KMS-11 (cell line): ENCODE measurements at regions not wholly inside any gene's neighbourhood (a gene's known extent, or its start where the extent isn't known, plus 50 kb on each side); places are given as distances from the start of the nearest gene placed in this dataset.

Experiments used
- H2AFZ ChIP-seq: fragments of 200-600 bp; sonication (generic); 2 replicates; pipeline ENCODE4 v1.6.1; 2016; ENCODE audit warnings: antibody characterized with exemption, mixed run types, low read depth
- H3K27ac ChIP-seq: fragments of 200-600 bp; sonication (generic); 2 replicates; pipeline ENCODE4 v1.6.1; 2016; ENCODE audit warnings: mild to moderate bottlenecking, mixed run types
- H3K27me3 ChIP-seq: fragments of 200-600 bp; sonication (generic); 2 replicates; pipeline ENCODE4 v1.6.1; 2017; ENCODE audit warnings: mild to moderate bottlenecking, low read depth, mixed run types, moderate library complexity; ENCODE audit not compliant: insufficient read depth
- H3K36me3 ChIP-seq: fragments of 200-600 bp; sonication (generic); 2 replicates; pipeline ENCODE4 v1.6.1; 2017; ENCODE audit warnings: mild to moderate bottlenecking, mixed run types; ENCODE audit not compliant: insufficient read depth
- H3K4me1 ChIP-seq: fragments of 200-600 bp; sonication (generic); 2 replicates; pipeline ENCODE4 v1.6.1; 2016; ENCODE audit warnings: mild to moderate bottlenecking, low read depth, mixed run types; ENCODE audit not compliant: poor library complexity, severe bottlenecking
- H3K4me2 ChIP-seq: fragments of 200-600 bp; sonication (generic); 2 replicates; pipeline ENCODE4 v1.7.0; 2016; ENCODE audit warnings: mild to moderate bottlenecking, mixed run types
- H3K4me3 ChIP-seq: fragments of 200-600 bp; sonication (generic); IDR thresholded peaks from 2 replicates; pipeline ENCODE4 v1.6.1; 2017; ENCODE audit warnings: low read depth, low read length, mixed read lengths; ENCODE audit not compliant: insufficient read depth
- H3K79me2 ChIP-seq: fragments of 200-600 bp; sonication (generic); 2 replicates; pipeline ENCODE4 v1.6.1; 2016; ENCODE audit warnings: low read depth, mixed run types; ENCODE audit not compliant: insufficient read depth
- H3K9ac ChIP-seq: fragments of 200-600 bp; sonication (generic); 2 replicates; pipeline ENCODE4 v1.6.1; 2016; ENCODE audit warnings: mild to moderate bottlenecking, mixed run types
- H4K20me1 ChIP-seq: fragments of 200-600 bp; sonication (generic); 2 replicates; pipeline ENCODE4 v1.6.1; 2016; ENCODE audit warnings: mild to moderate bottlenecking, mixed run types; ENCODE audit not compliant: insufficient read depth
- TF ChIP-seq, protein P1 (sequence below): fragments of 200-600 bp; sonication (generic); conservative IDR thresholded peaks from 2 replicates; pipeline ENCODE4 v1.6.1; 2017; ENCODE audit warnings: low read depth, mild to moderate bottlenecking, antibody characterized with exemption, low read length, moderate library complexity, mixed read lengths

DNA sequence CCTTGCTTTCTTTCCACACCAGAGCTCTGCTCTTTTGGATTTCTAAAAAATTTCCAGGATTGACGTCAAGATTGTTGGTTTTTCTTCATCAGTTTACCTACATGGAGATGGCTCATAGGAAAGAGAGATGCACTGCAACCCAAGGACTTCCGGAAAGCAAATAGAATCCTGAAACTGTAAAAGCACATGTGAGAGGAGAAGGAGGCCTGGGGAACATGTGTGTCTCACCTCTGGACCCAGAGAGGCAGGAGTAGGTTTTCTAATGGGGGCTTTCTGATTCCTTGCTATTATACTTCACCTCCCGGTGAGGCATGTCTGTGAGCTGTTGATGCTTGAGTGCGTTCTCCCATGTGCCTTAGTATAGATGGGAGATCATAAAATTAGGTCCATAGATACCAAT lies 362.8 kb downstream of the DCDC2C start:
- Histone ChIP-seq H3K4me3 (no peak overlapping the region), H3K27me3 (no peaks in the 10 kb centered on the region), H3K4me2 (no peak overlapping the region), H3K79me2 (no peaks in the 10 kb centered on the region), H3K27ac (no peak overlapping the region), H4K20me1 (no peaks in the 10 kb centered on the region), H3K4me1 (no peaks in the 10 kb centered on the region), H3K36me3 (no peaks in the 10 kb centered on the region), H2AFZ (no peak overlapping the region), H3K9ac (no peak overlapping the region)
- TF ChIP-seq, protein P1, sequence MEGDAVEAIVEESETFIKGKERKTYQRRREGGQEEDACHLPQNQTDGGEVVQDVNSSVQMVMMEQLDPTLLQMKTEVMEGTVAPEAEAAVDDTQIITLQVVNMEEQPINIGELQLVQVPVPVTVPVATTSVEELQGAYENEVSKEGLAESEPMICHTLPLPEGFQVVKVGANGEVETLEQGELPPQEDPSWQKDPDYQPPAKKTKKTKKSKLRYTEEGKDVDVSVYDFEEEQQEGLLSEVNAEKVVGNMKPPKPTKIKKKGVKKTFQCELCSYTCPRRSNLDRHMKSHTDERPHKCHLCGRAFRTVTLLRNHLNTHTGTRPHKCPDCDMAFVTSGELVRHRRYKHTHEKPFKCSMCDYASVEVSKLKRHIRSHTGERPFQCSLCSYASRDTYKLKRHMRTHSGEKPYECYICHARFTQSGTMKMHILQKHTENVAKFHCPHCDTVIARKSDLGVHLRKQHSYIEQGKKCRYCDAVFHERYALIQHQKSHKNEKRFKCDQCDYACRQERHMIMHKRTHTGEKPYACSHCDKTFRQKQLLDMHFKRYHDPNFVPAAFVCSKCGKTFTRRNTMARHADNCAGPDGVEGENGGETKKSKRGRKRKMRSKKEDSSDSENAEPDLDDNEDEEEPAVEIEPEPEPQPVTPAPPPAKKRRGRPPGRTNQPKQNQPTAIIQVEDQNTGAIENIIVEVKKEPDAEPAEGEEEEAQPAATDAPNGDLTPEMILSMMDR = no peak

DNA sequence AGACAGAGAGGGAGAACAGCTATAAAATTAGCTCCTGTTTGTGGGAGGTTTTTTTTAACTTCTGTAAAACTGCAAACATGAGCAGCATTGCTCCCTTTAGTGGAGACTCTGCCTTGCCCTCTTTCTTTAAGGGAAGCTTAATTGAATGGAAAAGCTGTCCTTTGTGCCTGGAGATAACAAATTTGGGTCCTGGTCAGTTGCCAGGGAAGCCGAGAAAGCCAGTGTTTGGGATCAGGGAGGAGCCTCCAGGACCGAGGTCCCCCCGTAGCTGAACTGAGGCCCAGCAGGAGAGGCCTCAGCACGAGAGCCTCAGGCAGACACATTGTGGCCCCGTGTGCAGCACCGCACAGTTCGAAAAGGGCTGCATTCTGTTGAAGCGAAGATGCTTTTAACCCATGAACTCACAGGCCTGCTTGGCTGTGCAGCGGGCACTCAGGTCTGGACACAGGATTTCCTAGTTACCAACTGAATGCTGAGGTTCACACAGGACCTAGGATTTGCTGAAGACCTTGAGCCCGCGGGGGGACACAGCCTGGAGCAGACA lies 369.7 kb downstream of the DCDC2C start:
- H2AFZ ChIP-seq = no peak overlapping the region
- no peaks in the 10 kb centered on the region for H4K20me1 ChIP-seq
- H3K9ac ChIP-seq = no peak overlapping the region
- H3K27me3 ChIP-seq = no peaks in the 10 kb centered on the region
- H3K4me2 ChIP-seq = no peak overlapping the region
- H3K4me3 ChIP-seq = no peak overlapping the region
- no peaks in the 10 kb centered on the region for H3K4me1 ChIP-seq
- no peaks in the 10 kb centered on the region for H3K36me3 ChIP-seq
- no peaks in the 10 kb centered on the region for H3K79me2 ChIP-seq
- H3K27ac ChIP-seq = no peak overlapping the region
- TF ChIP-seq, protein P1 = no peak

DNA sequence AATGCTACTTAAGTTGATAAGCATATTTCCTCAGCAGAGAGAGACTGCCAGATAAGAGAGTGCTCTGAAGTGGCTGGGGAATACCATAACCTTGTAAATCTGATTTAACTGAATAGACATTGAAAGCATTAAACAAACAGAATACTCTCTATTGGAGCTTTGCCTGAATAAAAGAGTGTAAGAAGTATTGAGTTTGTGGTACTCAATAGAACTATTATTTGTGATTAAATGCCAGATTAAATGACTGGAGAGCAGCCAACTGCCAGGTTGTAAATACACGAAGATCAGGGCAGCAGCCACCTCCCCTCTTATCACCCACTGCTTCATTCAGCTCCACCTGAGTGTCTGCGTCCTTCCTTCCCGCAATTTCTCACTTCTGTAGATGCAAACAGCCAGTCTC lies 373.6 kb downstream of the DCDC2C start:
- TF ChIP-seq, protein P1 = no peak
- Histone ChIP-seq H3K4me2 (no peak overlapping the region), H3K4me3 (no peak overlapping the region)

DNA sequence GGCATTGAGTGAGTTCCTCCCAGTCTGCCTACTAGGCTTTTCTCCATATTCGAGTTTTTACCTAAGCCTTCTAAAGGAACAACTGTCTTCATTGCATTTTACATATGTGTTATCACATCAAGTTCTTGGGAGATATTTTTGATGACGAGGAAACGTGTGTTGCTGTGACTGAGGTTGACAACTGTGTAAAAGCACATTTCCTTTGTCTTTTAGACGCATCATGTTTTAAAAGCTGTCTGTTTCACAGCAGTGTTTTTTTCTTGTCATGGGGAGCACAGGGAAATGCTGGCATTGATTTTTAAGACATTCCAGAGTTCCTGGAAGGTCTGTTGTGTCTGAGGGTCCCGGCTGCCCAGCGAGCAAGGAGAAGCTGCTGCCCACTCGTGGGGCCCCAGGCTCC lies 381.8 kb downstream of the DCDC2C start:
- TF ChIP-seq, protein P1 = no peak

More for the DNA sequence above, 373.6 kb downstream of the DCDC2C start:
- Histone ChIP-seq H3K79me2 (no peaks in the 10 kb centered on the region), H2AFZ (no peak overlapping the region), H3K9ac (no peak overlapping the region), H3K36me3 (no peaks in the 10 kb centered on the region), H3K27me3 (no peaks in the 10 kb centered on the region), H3K4me1 (no peaks in the 10 kb centered on the region), H4K20me1 (no peaks in the 10 kb centered on the region), H3K27ac (no peak overlapping the region)

More for the DNA sequence above, 381.8 kb downstream of the DCDC2C start:
- Histone ChIP-seq H3K9ac (no peak overlapping the region), H3K4me1 (no peaks in the 10 kb centered on the region), H4K20me1 (no peaks in the 10 kb centered on the region), H3K79me2 (no peaks in the 10 kb centered on the region), H3K36me3 (no peaks in the 10 kb centered on the region), H3K27ac (no peak overlapping the region), H2AFZ (no peak overlapping the region), H3K4me2 (no peak overlapping the region), H3K27me3 (no peaks in the 10 kb centered on the region), H3K4me3 (no peak overlapping the region)
